Activated T-cell treated with anti-CD3 and anti-CD28 coated beads, Interleukin-2, amount 50 U/mL, for 72 hours (primary cell): ENCODE measurements at regions not wholly inside any gene's neighbourhood (a gene's known extent, or its start where the extent isn't known, plus 50 kb on each side); places are given as distances from the start of the nearest gene placed in this dataset.
"Not testable (repeated sequence)": the region's sequence is repeated elsewhere in the genome, so short reads cannot be mapped to it uniquely, and the experiment has no call there.

Experiments
- ATAC-seq, 2 donors: fragments of 150-1000 bp; cut with Tn5 transposase; replicated peaks in 1 of 2; 2 replicates each; pipeline ENCODE4 v1.10.0; 2021; ENCODE audit warnings: moderate library complexity in 2 of 2, mild to moderate bottlenecking in 1 of 2
- DNase-seq, 2 donors: peaks; one replicate each; pipeline ENCODE4 v3.0.0; 2021 to 2022; ENCODE audit warnings: mixed read lengths in 1 of 2
- H3K27ac Mint-ChIP-seq: one replicate; pipeline ENCODE4 v1.8.0; 2022; ENCODE audit warnings: mild to moderate bottlenecking, moderate library complexity, mixed read lengths
- H3K27me3 Mint-ChIP-seq: one replicate; pipeline ENCODE4 v1.8.0; 2022; ENCODE audit warnings: low read depth, mixed read lengths
- H3K36me3 Mint-ChIP-seq, 2 donors: one replicate each; pipeline ENCODE4 v1.8.0; 2022; ENCODE audit warnings: mixed read lengths in 2 of 2, mild to moderate bottlenecking in 1 of 2; ENCODE audit not compliant: insufficient read depth in 2 of 2
- H3K4me1 Mint-ChIP-seq: one replicate; pipeline ENCODE4 v1.8.0; 2022; ENCODE audit warnings: low read depth, mixed read lengths
- H3K4me3 Mint-ChIP-seq, 2 donors: one replicate each; pipeline ENCODE4 v1.8.0; 2022; ENCODE audit warnings: mild to moderate bottlenecking in 2 of 2, mixed read lengths in 2 of 2, moderate library complexity in 2 of 2
- H3K9me3 Mint-ChIP-seq, 2 donors: one replicate each; pipeline ENCODE4 v1.8.0; 2022; ENCODE audit warnings: mixed read lengths in 2 of 2

GRCh38 chr4:158122501-158122900 lies 50.3 kb downstream of the GASK1B start:
- ATAC-seq (no peak), DNase-seq (no peak)
- no peaks in the 10 kb centered on the region for H3K36me3 Mint-ChIP-seq
- no peaks in the 10 kb centered on the region for H3K27me3 Mint-ChIP-seq
- H3K4me1 Mint-ChIP-seq = no peaks in the 10 kb centered on the region
- no peak overlapping the region for H3K4me3 Mint-ChIP-seq
- H3K9me3 Mint-ChIP-seq = no peaks in the 10 kb centered on the region
- H3K27ac Mint-ChIP-seq = no peak overlapping the region

- DNase-seq = no peak
- H3K4me3 Mint-ChIP-seq = no peak overlapping the region
- H3K27me3 Mint-ChIP-seq = no peaks in the 10 kb centered on the region
- H3K36me3 Mint-ChIP-seq = no peaks in the 10 kb centered on the region
- H3K4me1 Mint-ChIP-seq = no peaks in the 10 kb centered on the region
- ATAC-seq = no peak
- no peaks in the 10 kb centered on the region for H3K9me3 Mint-ChIP-seq
- no peak overlapping the region for H3K27ac Mint-ChIP-seq
These were observed 51.7 kb downstream of the GASK1B start for GRCh38 chr4:158121161-158121579.

GRCh38 chr4:158120645-158121151 lies 52.1 kb downstream of the GASK1B start:
- H3K27me3 Mint-ChIP-seq, H3K9me3 Mint-ChIP-seq, H3K36me3 Mint-ChIP-seq, H3K4me1 Mint-ChIP-seq, DNase-seq, H3K27ac Mint-ChIP-seq, H3K4me3 Mint-ChIP-seq, ATAC-seq: not testable (repeated sequence)

- Mint-ChIP-seq H3K9me3 (peaks cover 2 to 4% of the 10 kb centered on the region in 2 donors), H3K4me1 (no peaks in the 10 kb centered on the region), H3K27me3 (no peaks in the 10 kb centered on the region), H3K27ac (no peak overlapping the region), H3K4me3 (no peak overlapping the region), H3K36me3 (peaks cover 0 to 2% of the 10 kb centered on the region in 2 donors)
- ATAC-seq (no peak), DNase-seq (no peak)
These were observed 60.2 kb downstream of the GASK1B start for GRCh38 chr4:158112611-158113010.

- Mint-ChIP-seq H3K9me3 (peaks cover 2 to 4% of the 10 kb centered on the region in 2 donors), H3K4me3 (no peak overlapping the region), H3K36me3 (peaks cover 0 to 2% of the 10 kb centered on the region in 2 donors), H3K27me3 (no peaks in the 10 kb centered on the region), H3K27ac (no peak overlapping the region), H3K4me1 (no peaks in the 10 kb centered on the region)
- ATAC-seq (no peak), DNase-seq (no peak)
These were observed 61.6 kb downstream of the GASK1B start for GRCh38 chr4:158111241-158111640.

- Mint-ChIP-seq H3K27ac (no peak overlapping the region), H3K4me1 (no peaks in the 10 kb centered on the region), H3K36me3 (no peaks in the 10 kb centered on the region), H3K4me3 (no peak overlapping the region), H3K9me3 (peaks cover 0 to under 1% of the 10 kb centered on the region in 2 donors), H3K27me3 (no peaks in the 10 kb centered on the region)
- no peak for ATAC-seq
- DNase-seq = no peak
These were observed 69.9 kb downstream of the GASK1B start for GRCh38 chr4:158102904-158103303.

- no peak for DNase-seq
- no peak overlapping the region for H3K4me3 Mint-ChIP-seq
- H3K27me3 Mint-ChIP-seq = no peaks in the 10 kb centered on the region
These were observed 73.1 kb downstream of the GASK1B start for GRCh38 chr4:158099686-158100085.

GRCh38 chr4:158098802-158099201 lies 74.0 kb downstream of the GASK1B start:
- DNase-seq (no peak), ATAC-seq (no peak)
- H3K36me3 Mint-ChIP-seq = no peaks in the 10 kb centered on the region
- no peaks in the 10 kb centered on the region for H3K27me3 Mint-ChIP-seq
- no peaks in the 10 kb centered on the region for H3K4me1 Mint-ChIP-seq
- H3K4me3 Mint-ChIP-seq = no peak overlapping the region
- H3K9me3 Mint-ChIP-seq = peaks cover 0 to 1% of the 10 kb centered on the region in 2 donors
- H3K27ac Mint-ChIP-seq = no peak overlapping the region

More at GRCh38 chr4:158099686-158100085, 73.1 kb downstream of the GASK1B start:
- Mint-ChIP-seq H3K9me3 (peaks cover 0 to 1% of the 10 kb centered on the region in 2 donors), H3K27ac (no peak overlapping the region), H3K4me1 (no peaks in the 10 kb centered on the region), H3K36me3 (no peaks in the 10 kb centered on the region)
- no peak for ATAC-seq

GRCh38 chr4:158094413-158095134 lies 78.3 kb downstream of the GASK1B start:
- no peak overlapping the region for H3K4me3 Mint-ChIP-seq
- H3K9me3 Mint-ChIP-seq = peaks cover 0 to 4% of the 10 kb centered on the region in 2 donors
- peaks cover 2% of the 10 kb centered on the region in 2 donors for H3K36me3 Mint-ChIP-seq
- DNase-seq = no peak
- H3K27ac Mint-ChIP-seq = no peak overlapping the region
- no peak for ATAC-seq
- H3K4me1 Mint-ChIP-seq = no peaks in the 10 kb centered on the region
- H3K27me3 Mint-ChIP-seq = no peaks in the 10 kb centered on the region

- peaks cover 0 to 2% of the 10 kb centered on the region in 2 donors for H3K9me3 Mint-ChIP-seq
- ATAC-seq (no peak), DNase-seq (no peak)
- peaks cover 2% of the 10 kb centered on the region in 2 donors for H3K36me3 Mint-ChIP-seq
- no peak overlapping the region for H3K27ac Mint-ChIP-seq
- H3K27me3 Mint-ChIP-seq = no peaks in the 10 kb centered on the region
- H3K4me1 Mint-ChIP-seq = no peaks in the 10 kb centered on the region
- H3K4me3 Mint-ChIP-seq = no peak overlapping the region
These were observed 82.5 kb downstream of the GASK1B start for GRCh38 chr4:158090323-158090722.

- not testable (repeated sequence) for DNase-seq, ATAC-seq, H3K9me3 Mint-ChIP-seq, H3K36me3 Mint-ChIP-seq, H3K4me1 Mint-ChIP-seq, H3K27me3 Mint-ChIP-seq, H3K4me3 Mint-ChIP-seq, H3K27ac Mint-ChIP-seq
These were observed 82.9 kb downstream of the GASK1B start for GRCh38 chr4:158089897-158090296.

- Mint-ChIP-seq H3K9me3 (peaks cover 3% of the 10 kb centered on the region in 2 donors), H3K36me3 (no peaks in the 10 kb centered on the region), H3K27ac (no peak overlapping the region), H3K27me3 (no peaks in the 10 kb centered on the region), H3K4me3 (no peak overlapping the region), H3K4me1 (no peaks in the 10 kb centered on the region)
- ATAC-seq = no peak
- no peak for DNase-seq
These were observed 92.5 kb downstream of the GASK1B start for GRCh38 chr4:158080354-158080753.

GRCh38 chr4:158079661-158080060 lies 93.2 kb downstream of the GASK1B start:
- Mint-ChIP-seq H3K4me3 (no peak overlapping the region), H3K27me3 (no peaks in the 10 kb centered on the region), H3K9me3 (peaks cover 3% of the 10 kb centered on the region in 2 donors), H3K4me1 (no peaks in the 10 kb centered on the region), H3K27ac (no peak overlapping the region), H3K36me3 (no peaks in the 10 kb centered on the region)
- DNase-seq = no peak
- no peak for ATAC-seq

GRCh38 chr4:158077835-158078234 lies 95.0 kb downstream of the GASK1B start:
- no peaks in the 10 kb centered on the region for H3K27me3 Mint-ChIP-seq
- DNase-seq = no peak

More at GRCh38 chr4:158077835-158078234, 95.0 kb downstream of the GASK1B start:
- no peak for ATAC-seq
- peaks cover under 1 to 3% of the 10 kb centered on the region in 2 donors for H3K9me3 Mint-ChIP-seq
- H3K4me3 Mint-ChIP-seq = no peak overlapping the region
- H3K36me3 Mint-ChIP-seq = no peaks in the 10 kb centered on the region
- H3K4me1 Mint-ChIP-seq = no peaks in the 10 kb centered on the region
- H3K27ac Mint-ChIP-seq = no peak overlapping the region
